ENCODE measurements at regions not wholly inside any gene's neighbourhood (a gene's known extent, or its start where the extent isn't known, plus 50 kb on each side); places are given as distances from the start of the nearest gene placed in this dataset.

DNA sequence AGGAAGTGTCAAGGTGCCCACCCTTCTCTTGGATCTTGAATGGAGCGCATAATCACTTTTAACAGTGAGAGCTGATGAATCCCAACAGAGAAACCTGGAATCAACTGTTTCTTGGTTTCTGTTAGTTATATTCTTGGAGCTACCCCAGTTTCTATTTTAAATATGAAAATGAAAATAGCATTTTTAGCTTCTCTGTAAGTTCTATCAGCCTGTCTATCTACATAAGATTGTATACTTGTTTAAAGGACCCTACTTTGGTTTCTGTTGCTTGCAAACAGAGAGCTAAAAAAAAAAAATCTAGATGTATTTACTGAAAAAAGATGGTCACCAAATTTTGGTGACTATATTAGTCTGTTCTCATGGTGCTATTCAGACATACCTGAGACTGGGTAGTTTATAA is 670.0 kb downstream of the NCAM2 start:
- no peak overlapping the region for H3K4ac ChIP-seq (replicated peaks; ENCODE audit: insufficient read length, low read depth, low read length)
- no peak overlapping the region for H3K4me3 ChIP-seq (ENCODE audit: extremely low read depth in 1 of 4, insufficient read depth in 2 of 4, low read depth in 3 of 4, low read length in 4 of 4)
- peaks cover 0 to 3% of the 10 kb centered on the region in 2 experiments; a peak in 1 of 4 replicates for H3K9me3 ChIP-seq (ENCODE audit: insufficient read depth in 2 of 2, low read depth in 1 of 2, low read length in 1 of 2)
- no peak overlapping the region for H3K14ac ChIP-seq (ENCODE audit: insufficient read length)
- WGBS, 2 experiments (ENCODE audit: extremely low coverage in 1 of 2, insufficient coverage in 1 of 2, insufficient read length in 1 of 2, insufficient replicate concordance in 2 of 2, low coverage in 1 of 2, low lambda C conversion rate in 2 of 2, missing lambda C conversion rate in 1 of 2) = 96% methylated on average over 1 of the region's 1 CpG; no CpG with 5 or more reads in 1 of the 2 experiments
- no peaks in the 10 kb centered on the region for H3K79me2 ChIP-seq (ENCODE audit: control insufficient read depth in 1 of 2, insufficient read depth in 2 of 2, low read length in 2 of 2)
- POLR2A ChIA-PET (ENCODE audit: partially characterized antibody) = no interaction called here
- no peaks in the 10 kb centered on the region for H3K23me2 ChIP-seq (ENCODE audit: low read depth, low read length)
- H2BK20ac ChIP-seq (ENCODE audit: low read length) = no peak overlapping the region
- no peak overlapping the region for H4K8ac ChIP-seq (ENCODE audit: extremely low read depth, insufficient read depth, low read length)
- H2AFZ ChIP-seq (ENCODE audit: low read length) = no peak overlapping the region
- no peak overlapping the region for H4K91ac ChIP-seq (replicated peaks; ENCODE audit: insufficient read length, low read length)
- no peak overlapping the region for H3K4me2 ChIP-seq (ENCODE audit: insufficient read depth in 1 of 2, low read depth in 2 of 2, low read length in 2 of 2)
- H3K9ac ChIP-seq (replicated peaks in 1 of 4; ENCODE audit: extremely low read depth in 1 of 4, low read depth in 3 of 4, low read length in 3 of 4) = no peak overlapping the region
- no peak overlapping the region for H2BK15ac ChIP-seq (ENCODE audit: low read length)
- CTCF ChIA-PET (ENCODE audit: partially characterized antibody) = interaction anchor here (1.3 to 1.4 kb wide), 2 partner anchors 254 to 425 kb away, joined by 3 to 4 read pairs; no protein-coding TSS in a partner anchor
- no peak overlapping the region for H3K23ac ChIP-seq (ENCODE audit: insufficient read length)
- H3K4me1 ChIP-seq (replicated peaks in 1 of 4; ENCODE audit: control insufficient read depth in 3 of 4, insufficient read depth in 4 of 4, low read length in 3 of 4) = no peaks in the 10 kb centered on the region
- no peak overlapping the region for H4K5ac ChIP-seq (ENCODE audit: insufficient read length, low read depth, low read length)
- FAIRE-seq (no peak), DNase-seq (ENCODE audit: low read depth in 1 of 2, low spot score in 2 of 2) (no peak)
- no peaks in the 10 kb centered on the region for H3K36me3 ChIP-seq (ENCODE audit: control insufficient read depth in 2 of 4, insufficient read depth in 4 of 4, low read length in 3 of 4)
- no peak overlapping the region for H2BK120ac ChIP-seq (replicated peaks; ENCODE audit: low read depth, low read length)
- no peak overlapping the region for H2BK12ac ChIP-seq (ENCODE audit: low read depth, low read length)
- no peak overlapping the region for H3K18ac ChIP-seq (ENCODE audit: extremely low read depth, low read length)
- H2BK5ac ChIP-seq (ENCODE audit: low read depth, low read length) = no peak overlapping the region
- H3K27me3 ChIP-seq (replicated peaks in 1 of 4; ENCODE audit: control insufficient read depth in 3 of 4, extremely low read depth in 1 of 4, insufficient read depth in 3 of 4, low read length in 3 of 4) = no peaks in the 10 kb centered on the region
- H2AK5ac ChIP-seq (ENCODE audit: low read depth, low read length) = no peak overlapping the region
- no peaks in the 10 kb centered on the region for H4K20me1 ChIP-seq (replicated peaks in 1 of 2; ENCODE audit: control insufficient read depth in 1 of 2, insufficient read depth in 2 of 2, low read length in 2 of 2)
- no peak overlapping the region for H3K56ac ChIP-seq (replicated peaks; ENCODE audit: insufficient read length, low read depth, low read length)
- H3K79me1 ChIP-seq (ENCODE audit: low read depth, low read length) = no peaks in the 10 kb centered on the region
- no peak overlapping the region for H3K27ac ChIP-seq (ENCODE audit: low read depth, low read length)
- no peak for TF ChIP-seq CHD1 (IDR thresholded peaks at IDR 0.05; ENCODE audit: low read depth, low read length)
- no peak for TF ChIP-seq JUND (IDR thresholded peaks at IDR 0.05; ENCODE audit: low read length)
- TF ChIP-seq BRCA1 (IDR thresholded peaks at IDR 0.05; ENCODE audit: low read depth, low read length) = no peak
- TF ChIP-seq, protein P1, sequence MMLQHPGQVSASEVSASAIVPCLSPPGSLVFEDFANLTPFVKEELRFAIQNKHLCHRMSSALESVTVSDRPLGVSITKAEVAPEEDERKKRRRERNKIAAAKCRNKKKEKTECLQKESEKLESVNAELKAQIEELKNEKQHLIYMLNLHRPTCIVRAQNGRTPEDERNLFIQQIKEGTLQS (IDR thresholded peaks at IDR 0.05; ENCODE audit: insufficient read depth, low read depth, low read length) = no peak
- no peak for TF ChIP-seq RXRA (IDR thresholded peaks at IDR 0.05; ENCODE audit: insufficient read depth, low read depth, low read length)
- no peak for TF ChIP-seq GABPA (IDR thresholded peaks at IDR 0.05; ENCODE audit: borderline replicate concordance, insufficient read depth, low read length)
- TF ChIP-seq MAFK (IDR thresholded peaks at IDR 0.05; ENCODE audit: low read depth, low read length) = no peak
- TF ChIP-seq CTCF (IDR thresholded peaks at IDR 0.05; ENCODE audit: control extremely low read depth in 1 of 3, insufficient read depth in 1 of 3, low read depth in 1 of 3, low read length in 3 of 3) = no peak
- TF ChIP-seq KDM5A (IDR thresholded peaks at IDR 0.05; ENCODE audit: low read length) = no peak
- TF ChIP-seq FOSL1 (IDR thresholded peaks at IDR 0.05; ENCODE audit: insufficient read depth, low read depth, low read length) = no peak
- TF ChIP-seq POLR2A (IDR thresholded peaks at IDR 0.05; ENCODE audit: control extremely low read depth in 1 of 2, low read depth in 2 of 2, low read length in 2 of 2) = no peak
- no peak for TF ChIP-seq CBX5 (IDR thresholded peaks at IDR 0.05; ENCODE audit: low read depth, low read length)
- no peak for TF ChIP-seq TAF1 (IDR thresholded peaks at IDR 0.05; ENCODE audit: low read depth, low read length)

Measured in H1 (cell line).